NCI-H1694 treated with DMSO at 0.1 percent for 48 hours (cell line): ENCODE measurements at regions not wholly inside any gene's neighbourhood (a gene's known extent, or its start where the extent isn't known, plus 50 kb on each side); places are given as distances from the start of the nearest gene placed in this dataset.

Experiments
- DNase-seq: peaks from one replicate; lab custom pipeline; 2025; lab: John Stamatoyannopoulos, UW

DNA sequence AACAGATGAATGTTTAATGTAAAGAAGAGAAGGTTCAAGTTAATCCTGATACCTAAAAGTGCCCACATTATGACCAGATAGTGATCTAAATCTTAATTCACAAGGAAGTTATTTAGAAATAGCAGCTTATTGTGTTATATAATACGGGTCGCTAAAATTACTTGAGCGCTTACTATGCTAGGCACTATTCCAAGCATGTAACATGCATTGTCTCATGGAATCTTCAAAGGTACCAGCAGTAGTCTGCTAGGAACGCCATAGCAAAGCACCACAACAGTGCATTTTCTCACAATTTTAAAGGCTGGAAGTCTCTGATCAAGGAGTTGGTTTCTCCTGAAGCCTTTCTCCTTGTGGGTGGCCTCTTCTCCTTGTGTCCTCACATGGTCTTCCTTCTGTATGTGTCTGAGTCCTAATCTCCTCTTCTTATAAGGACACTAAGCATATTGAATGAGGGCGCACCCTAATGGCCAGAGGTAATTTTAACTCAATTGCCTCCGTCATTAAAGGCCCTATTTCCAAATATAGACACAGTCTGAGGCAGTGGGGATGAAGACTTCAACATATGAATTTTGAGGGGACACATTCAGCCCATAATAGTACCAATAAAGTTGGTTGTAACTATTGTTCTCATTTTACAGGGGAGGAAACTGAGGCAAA lies 118.4 kb downstream of the LRRC30 start:
- DNase-seq: no peak

DNA sequence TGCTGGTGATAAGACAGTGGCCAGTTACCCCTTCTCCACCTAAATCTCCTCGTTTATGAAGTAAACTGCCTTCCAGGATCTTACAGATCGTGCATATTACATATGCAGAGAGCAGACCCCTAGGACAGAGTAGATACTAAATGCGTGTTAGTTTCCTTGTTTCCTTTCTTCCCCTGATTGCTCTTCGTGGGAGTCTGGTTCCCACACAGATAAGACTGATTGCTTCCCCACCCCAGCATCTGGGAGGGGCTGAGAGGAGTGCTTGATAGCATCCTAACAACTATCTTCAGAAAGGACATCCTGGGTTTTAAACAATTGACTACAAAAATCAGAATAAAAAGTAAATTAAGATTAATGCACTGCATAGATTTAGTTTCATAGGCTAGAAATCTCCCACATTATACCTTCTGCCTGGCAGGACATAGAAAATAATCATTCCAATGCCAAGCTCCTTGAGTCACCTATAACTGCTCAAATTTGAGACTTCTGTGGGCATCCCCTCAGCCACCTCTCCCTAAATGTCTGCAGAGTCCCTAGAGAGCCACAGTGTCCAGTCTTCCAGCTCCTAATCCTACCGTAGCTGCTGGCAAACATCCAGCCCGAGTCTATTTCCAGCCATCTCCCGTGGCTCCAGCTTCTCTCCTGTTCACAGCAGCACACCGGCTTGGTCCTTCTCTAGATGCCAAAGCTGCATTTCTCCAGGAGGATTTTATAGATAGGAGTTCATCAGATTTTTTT lies 128.3 kb downstream of the LRRC30 start:
- DNase-seq: no peak

DNA sequence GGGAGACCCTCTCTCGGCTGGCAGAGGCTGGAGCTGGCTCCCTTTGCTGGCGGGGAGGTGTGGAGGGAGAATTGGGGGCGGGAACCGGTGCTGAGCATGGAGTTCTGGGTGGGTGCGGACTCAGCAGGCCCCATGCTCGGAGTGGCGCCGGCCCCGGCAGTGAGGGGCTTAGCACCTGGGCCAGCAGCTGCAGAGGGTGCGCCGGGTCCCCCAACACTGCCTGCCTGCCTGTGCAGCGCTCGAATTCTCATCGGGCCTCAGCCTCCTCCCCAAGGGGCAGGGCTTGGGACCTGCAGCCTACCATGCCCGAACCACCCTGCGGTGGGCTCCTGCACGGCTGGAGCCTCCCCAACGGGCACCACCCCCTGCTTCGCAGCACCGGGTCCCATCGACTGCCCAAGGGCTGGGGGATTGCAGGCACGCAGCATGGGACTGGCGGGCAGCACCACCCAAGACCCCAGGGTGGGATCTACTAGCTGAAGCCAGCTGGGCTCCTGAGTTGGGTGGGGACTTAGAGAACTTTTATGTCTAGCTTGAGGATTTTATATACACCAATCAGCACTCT lies 129.8 kb downstream of the LRRC30 start:
- DNase-seq: no peak

DNA sequence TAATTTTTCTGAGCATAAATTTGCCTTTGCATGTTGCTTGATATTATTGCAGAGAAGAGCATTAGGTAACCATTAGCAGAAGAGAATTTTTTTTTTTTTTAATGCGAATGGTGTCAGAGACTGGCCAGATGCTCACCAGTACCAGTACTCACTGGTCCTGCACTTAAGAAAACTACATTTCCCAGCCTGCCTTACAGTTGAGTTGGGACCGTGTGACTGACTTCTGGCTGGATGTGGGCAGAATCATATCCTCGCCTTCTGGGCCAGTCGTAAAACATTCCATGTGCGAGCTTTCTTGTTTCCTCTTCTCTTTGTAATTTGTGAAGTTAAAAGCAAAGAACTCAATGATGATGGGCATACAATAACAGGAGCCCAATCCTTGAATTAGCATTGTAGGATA lies 132.4 kb downstream of the LRRC30 start:
- DNase-seq: no peak

- DNase-seq: no peak
These were observed 135.7 kb downstream of the LRRC30 start for GRCh38 chr18:7366597-7366996.

DNA sequence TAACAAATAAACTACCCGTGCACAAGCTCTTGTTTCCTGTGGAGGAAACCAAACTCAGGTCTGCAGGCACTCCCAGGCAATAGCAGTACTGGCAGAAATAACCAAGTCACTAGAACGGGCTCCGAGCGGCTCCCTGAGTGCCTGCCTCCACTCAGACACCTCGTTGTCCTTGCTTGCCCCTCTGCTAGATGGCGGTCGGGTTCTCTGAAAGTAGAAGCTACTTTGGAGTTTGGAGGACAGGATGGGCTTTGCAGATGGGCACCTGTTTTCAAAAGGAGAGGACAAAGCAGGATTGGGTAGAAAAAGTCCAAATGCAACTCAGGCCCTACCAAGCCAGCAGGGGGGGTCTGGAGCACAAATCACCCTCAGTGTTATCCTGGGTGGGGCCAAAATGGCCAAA lies 136.4 kb downstream of the LRRC30 start:
- DNase-seq: no peak

- DNase-seq: no peak
These were observed 138.1 kb downstream of the LRRC30 start for GRCh38 chr18:7369006-7369405.

DNA sequence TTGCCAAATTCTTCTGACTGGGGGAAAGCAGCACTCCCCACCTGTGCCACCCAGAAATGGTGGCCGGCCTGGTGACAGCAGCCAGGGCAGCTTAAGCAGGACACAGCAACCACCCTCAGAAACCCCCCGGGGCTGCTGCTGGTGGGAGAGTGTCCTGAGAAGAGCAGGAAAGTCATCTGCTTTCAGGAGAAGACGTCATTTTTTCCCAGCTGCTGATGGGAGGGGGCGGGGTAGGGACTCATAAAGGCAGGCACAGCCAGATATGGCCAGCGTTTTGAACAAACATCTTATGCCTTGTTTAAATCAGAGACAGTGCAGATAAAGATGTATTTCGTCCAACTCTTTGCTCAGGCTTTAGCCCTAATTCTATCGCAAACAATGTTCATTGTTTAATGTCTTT lies 139.5 kb downstream of the LRRC30 start:
- DNase-seq: no peak

DNA sequence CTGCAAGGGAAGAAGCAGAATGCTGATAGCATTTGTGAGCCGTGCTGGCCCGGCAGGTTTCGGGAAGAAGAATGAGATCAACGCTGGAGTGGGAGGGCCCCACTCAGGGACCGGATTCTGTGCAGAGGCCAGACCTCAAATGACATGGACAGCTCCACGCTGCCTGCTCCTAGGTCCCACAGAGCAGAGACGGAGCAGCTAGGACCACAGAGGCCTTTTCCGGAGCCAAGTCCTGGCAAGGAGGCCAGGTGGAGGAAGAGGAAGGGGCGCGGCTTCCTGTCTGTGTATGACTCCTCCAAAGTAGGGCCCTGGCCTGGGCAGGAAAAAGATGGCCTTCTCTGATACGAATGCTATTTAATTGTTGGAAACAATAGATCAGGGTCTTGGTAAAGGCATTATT lies 139.9 kb downstream of the LRRC30 start:
- DNase-seq: no peak

GRCh38 chr18:7373441-7373840 lies 142.6 kb downstream of the LRRC30 start:
- DNase-seq: no peak

GRCh38 chr18:7381307-7381706 lies 150.4 kb downstream of the LRRC30 start:
- no peak for DNase-seq

DNA sequence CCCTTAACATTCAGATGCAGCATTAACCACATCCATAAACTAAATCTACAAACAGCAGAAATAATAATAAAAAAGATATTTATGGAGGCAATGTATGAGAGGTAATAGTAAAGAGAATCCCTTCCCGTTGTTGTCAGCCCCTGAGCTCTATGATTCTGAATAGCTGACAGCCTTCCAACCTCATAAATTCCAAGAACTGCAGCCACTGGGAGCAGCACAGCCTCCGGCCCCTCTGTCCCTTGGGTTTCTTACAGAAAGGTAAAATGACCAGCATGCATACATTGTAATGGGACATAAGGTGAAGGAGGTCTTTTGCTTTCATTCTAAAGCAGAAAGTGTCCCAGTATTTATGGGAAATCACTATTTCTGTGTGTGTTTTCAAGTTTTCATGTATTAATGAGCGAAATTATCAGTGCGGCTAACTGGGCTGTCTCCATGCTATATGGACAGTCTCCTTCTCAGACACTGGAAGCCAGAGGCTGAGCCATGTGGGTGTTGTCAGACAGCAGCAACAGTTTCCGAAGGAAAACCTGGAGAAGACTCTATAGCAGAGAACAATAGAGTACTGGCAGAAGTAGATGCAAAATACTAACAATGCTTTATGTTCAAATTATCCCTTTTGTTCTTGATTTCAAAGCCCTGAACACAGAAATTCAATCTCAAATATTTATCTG lies 151.6 kb downstream of the LRRC30 start:
- no peak for DNase-seq

DNA sequence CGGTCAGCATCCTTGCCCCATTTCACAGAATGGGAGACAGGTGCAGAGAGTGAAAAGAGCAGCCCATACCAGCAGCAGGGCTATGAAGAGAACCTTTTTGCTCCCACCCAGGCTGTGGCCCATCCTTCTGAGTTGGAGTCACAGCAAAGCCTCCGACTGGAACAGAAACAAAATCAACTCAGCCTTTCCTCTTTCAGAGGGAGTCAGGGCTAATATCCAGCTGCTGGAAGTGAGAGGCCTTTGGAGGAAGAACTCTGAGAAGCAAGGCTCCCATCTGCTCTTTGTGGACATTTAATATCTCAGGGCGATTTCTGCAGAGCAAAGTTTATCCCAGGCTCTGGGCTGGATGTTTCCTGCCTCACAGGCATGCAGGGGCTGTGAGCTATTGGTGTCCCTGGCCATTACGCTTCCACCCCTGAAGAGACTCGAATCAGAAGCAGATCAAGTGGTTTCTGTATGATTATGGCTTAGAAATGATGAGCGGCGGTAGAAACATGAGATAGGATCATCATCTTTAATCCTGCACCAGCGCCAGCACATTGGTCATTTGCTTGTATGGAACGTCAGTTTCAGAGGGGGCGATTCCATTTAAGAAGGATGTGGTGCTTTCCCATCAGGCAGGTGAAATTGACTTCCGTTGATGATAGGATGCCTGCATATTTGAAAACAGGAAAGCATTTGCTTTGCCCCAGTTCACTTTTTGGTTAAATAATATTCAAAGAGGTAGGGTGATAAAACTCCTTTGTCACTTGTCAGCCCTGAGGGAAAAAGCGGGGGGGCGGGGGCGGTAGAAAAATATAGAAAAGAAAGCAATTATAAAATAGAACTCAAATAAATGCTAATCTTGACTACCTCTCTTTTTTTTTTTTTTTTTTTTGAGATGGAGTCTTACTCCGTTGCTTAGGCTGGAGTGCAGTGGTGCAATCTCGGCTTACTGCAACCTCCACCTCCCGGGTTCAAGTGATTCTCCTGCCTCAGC lies 152.4 kb downstream of the LRRC30 start:
- no peak for DNase-seq

- DNase-seq: no peak
These were observed 157.9 kb downstream of the LRRC30 start for GRCh38 chr18:7388741-7389140.

GRCh38 chr18:7390731-7391492 lies 160.0 kb downstream of the LRRC30 start:
- DNase-seq: no peak

DNA sequence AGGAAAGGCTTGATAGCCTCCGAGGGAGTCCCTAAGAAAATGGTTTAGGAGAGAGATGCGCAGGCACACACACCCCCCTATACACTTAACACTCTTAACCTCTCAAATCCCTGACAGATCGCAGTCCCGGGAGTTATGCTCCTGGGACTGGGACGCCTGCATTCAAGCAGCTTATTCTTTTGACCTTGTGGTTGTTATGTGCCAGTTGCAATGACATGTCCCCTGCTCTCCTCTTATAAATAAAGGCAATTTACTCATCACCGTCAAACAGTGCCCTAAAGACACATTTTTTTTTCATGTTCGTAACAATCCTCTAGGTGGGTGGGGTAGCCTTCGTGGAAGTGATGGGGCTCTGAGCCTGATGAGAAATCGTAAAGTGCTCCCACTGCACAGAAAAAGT lies 162.2 kb downstream of the LRRC30 start:
- DNase-seq: no peak

GRCh38 chr18:7394050-7394659 lies 163.3 kb downstream of the LRRC30 start:
- no peak for DNase-seq

DNA sequence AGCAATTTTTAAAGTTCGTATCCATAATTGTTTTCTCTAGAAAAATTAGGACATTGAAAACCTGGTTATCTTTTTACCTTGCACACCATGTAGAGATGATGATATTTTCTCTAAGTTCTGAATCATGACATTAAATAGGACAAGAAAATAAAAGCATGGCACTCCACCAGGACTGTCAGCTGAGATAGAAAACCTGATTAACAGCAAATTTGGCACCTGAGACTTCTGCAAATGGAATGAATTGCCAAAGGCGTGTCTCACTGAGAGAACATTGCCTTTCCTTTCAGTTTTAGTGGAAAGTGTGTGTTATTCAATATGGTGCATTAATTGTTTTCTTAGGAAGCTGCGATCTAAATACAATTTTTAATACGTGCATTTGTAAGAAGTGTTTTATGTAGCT lies 164.7 kb downstream of the LRRC30 start:
- no peak for DNase-seq

- DNase-seq: no peak
These were observed 153.2 kb upstream of the PTPRM start for GRCh38 chr18:7413906-7414305.

DNA sequence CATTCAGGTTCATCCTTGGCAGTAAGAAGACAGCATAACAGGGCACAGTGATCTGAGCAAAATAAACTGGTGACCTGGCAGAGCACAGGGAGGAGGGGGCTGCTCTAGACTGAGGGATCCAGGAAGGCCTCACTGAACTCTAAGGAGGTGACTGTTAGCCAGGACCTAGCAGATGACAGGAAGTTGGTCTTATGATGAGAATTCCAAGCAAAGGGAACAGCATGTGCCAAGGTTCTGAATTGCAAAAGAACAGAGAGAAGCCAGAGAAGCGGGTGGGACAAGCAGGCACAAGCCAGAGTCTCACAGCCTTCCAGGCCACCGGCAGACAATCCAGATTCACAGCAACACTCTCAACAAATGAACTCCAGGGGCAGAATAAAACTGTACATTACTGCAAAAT lies 152.7 kb upstream of the PTPRM start:
- no peak for DNase-seq
